ENCODE measurements at regions not wholly inside any gene's neighbourhood (a gene's known extent, or its start where the extent isn't known, plus 50 kb on each side); places are given as distances from the start of the nearest gene placed in this dataset.

GRCh38 chr16:26724189-26724588, 342.5 kb upstream of the C16orf82 start:
- TF ChIP-seq POLR2A (IDR thresholded peaks at IDR 0.05) (no peak), CTCF (IDR thresholded peaks at IDR 0.05) (no peak)
